Smooth muscle cell of the brain vasculature (primary cell): ENCODE measurements at regions not wholly inside any gene's neighbourhood (a gene's known extent, or its start where the extent isn't known, plus 50 kb on each side); places are given as distances from the start of the nearest gene placed in this dataset.

Experiments
- DNase-seq: peaks from one replicate; pipeline ENCODE4 v3.0.0-alpha.2; 2012; ENCODE audit warnings: low read depth, low spot score

GRCh38 chr11:15485432-15485831, 370.7 kb downstream of the INSC start:
- DNase-seq = no peak

DNA sequence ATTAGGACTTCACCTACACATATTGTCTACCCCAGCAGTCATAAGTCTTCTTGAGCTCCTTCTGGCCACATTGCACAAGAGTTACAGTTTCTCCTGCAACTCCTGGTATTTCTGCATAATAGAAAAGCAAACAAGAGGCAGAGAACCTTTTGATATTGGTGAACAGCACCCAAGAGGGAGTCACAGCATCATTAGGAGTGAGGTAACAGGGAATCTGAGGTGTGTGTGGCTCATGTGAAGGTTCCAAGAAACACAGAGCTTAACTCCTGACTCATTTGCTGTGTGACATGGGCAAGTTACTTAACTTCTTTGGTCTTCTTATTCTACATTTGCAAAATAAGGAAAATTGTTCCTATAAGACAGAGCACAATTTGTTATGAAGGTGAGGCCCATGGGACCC, 374.6 kb downstream of the INSC start:
- no peak for DNase-seq

DNA sequence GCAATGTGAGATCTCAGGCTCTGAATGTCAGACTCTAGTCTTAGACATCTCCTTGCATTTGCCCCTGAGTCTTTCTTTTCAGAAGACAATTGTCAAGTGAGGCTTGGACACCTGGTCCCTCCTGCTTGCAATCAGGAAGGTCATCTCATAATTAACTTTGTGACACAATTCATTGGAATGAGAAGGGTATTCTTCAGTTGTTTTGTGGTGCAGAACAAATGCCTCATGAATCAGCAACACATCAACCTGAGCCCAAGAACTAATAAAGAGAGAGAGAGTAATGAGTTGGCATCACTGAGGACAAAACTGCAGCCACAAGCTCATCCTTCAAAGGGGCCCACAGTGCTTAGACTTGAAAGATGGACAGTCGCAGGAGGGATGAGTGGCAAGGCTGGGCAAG, 375.8 kb downstream of the INSC start:
- no peak for DNase-seq

- no peak for DNase-seq
These were observed 378.3 kb downstream of the INSC start for GRCh38 chr11:15493066-15493465.

GRCh38 chr11:15493921-15494620, 379.3 kb downstream of the INSC start:
- DNase-seq = no peak

- no peak for DNase-seq
These were observed 380.0 kb downstream of the INSC start for GRCh38 chr11:15494740-15495139.

- DNase-seq = no peak
These were observed 380.7 kb downstream of the INSC start for GRCh38 chr11:15495462-15495861.

GRCh38 chr11:15497366-15497765, 382.6 kb downstream of the INSC start:
- no peak for DNase-seq

DNA sequence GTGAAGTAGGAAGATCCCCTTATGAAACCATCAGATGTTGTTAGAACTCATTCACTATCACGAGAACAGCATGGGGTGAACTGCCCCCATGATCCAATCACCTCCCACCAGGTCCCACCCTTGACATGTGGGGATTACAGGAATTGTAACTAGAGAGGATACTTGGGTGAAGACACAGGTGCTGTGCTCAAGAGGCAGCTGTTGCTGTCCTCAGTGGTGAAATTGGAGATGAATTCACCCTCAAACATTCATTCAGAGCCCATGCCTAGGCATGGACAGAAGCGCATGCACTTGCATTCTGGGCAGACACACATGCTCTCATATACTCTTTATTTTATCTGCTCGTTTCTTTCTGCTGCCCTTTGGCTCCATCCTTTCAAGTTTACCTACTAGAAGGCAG, 385.0 kb downstream of the INSC start:
- DNase-seq = no peak

DNA sequence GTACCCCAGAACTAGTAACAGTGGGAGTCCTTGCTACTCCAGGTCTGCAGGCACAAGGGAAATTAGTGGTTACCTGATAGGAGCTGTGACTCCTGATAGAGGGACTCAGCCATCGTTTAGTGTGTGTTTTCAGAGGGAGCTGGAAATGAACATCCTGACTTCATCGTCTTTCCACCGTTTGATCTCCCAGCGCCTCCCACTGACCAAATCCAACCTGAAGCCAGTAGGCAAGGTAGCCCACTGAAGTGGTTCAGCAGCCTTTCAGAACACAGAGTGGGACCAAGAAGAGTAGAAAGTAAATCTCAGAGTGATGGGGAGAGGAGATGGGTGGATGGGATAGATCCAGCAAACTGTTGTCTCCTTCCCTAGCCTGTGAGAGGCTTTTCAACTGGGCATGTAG, 385.9 kb downstream of the INSC start:
- DNase-seq = no peak

DNA sequence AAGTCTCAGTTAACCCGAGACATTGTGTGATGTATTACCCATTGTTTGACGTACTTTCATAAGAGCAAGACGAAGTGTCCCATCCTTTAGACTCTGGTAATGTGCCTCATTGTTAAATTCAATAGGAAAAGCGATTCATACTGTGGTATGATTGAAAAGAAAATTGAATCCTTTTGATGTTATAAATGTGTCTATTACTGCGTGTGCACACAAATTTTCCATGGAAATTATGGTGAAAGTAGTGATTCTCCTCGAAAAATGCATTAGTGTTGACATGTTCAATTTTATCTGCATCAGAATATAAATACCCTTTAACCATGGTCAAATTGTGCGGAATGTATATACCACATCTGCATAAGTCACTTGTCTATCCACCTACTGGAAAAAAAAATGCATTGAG, 386.8 kb downstream of the INSC start:
- no peak for DNase-seq

GRCh38 chr11:15505155-15505554, 390.4 kb downstream of the INSC start:
- DNase-seq = no peak

- DNase-seq = no peak
These were observed 392.9 kb downstream of the INSC start for GRCh38 chr11:15507592-15507991.

GRCh38 chr11:15509082-15509481, 394.4 kb downstream of the INSC start:
- DNase-seq = no peak

- no peak for DNase-seq
These were observed 404.5 kb downstream of the INSC start for GRCh38 chr11:15519124-15519791.

GRCh38 chr11:15519911-15520310, 405.2 kb downstream of the INSC start:
- DNase-seq = no peak

GRCh38 chr11:15523543-15523942, 408.8 kb downstream of the INSC start:
- no peak for DNase-seq

DNA sequence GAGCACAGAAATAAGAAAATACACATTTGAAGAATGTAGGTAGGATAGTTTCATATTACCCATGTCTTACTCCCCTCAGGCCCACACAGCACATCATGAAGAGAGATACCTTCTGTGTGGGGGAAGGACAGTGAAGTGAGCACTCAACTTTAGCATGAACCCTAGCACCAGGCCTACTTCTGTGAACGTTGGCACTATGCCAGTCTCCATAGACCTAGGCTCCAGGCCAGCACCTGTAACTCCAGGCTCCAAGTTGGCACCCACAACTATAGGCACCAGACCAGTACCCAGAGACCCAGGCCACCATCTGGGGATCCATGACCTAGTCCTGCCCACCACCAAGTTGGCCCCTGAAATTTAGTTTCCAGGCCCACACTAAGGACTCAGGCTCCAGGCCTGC, 410.9 kb downstream of the INSC start:
- no peak for DNase-seq

- no peak for DNase-seq
These were observed 411.3 kb downstream of the INSC start for GRCh38 chr11:15526032-15526431.

- DNase-seq = no peak
These were observed 412.2 kb downstream of the INSC start for GRCh38 chr11:15526859-15527450.

DNA sequence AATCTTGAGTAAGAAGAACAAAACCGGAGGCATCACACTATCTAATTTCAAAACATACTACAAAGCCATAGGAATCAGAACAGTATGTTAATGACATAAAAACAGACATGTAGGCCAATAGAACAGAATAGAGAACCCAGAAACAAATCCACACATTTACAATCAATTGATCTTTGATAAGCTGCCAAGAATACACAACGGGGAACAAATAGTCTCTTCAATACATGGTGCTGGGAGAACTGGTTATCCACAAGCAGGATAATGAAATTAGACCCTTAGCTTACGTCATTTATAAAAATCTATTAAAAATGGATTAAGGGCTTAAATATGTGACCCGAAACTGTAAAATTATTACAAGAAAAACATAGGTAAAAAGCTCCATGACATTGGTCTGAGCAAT, 417.7 kb downstream of the INSC start:
- no peak for DNase-seq

DNA sequence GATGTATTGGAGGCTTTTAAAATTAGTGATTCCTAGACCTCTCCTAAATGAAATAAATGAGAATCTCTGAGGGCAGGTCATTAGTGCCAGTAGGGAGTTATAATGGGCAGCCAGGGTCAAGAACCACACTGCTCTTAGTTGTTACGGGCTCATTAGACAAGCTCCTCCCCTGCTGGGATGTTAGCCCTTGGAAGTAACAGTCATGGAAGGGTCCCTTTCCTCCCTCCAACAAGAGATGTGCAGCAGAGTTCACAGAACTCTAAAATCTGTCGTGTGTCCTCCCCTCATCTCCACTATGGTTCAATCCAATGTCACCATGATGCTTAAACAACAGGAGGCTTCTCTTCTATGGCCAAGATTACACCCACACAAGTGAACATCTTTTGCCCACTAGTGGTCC, 419.5 kb downstream of the INSC start:
- DNase-seq = no peak

GRCh38 chr11:15535414-15535813, 420.7 kb downstream of the INSC start:
- no peak for DNase-seq
